DOHH2 (cell line): ENCODE measurements at regions not wholly inside any gene's neighbourhood (a gene's known extent, or its start where the extent isn't known, plus 50 kb on each side); places are given as distances from the start of the nearest gene placed in this dataset.

Source experiments
- H3F3A ChIP-seq: fragments of 200-600 bp; sonication (generic), shearing (Covaris generic); 2 replicates; pipeline ENCODE4 v1.6.0; 2016; ENCODE audit warnings: antibody characterized with exemption, mild to moderate bottlenecking; ENCODE audit not compliant: control insufficient read depth, insufficient read depth
- H3K27ac ChIP-seq: fragments of 200-600 bp; sonication (generic); 2 replicates; pipeline ENCODE4 v1.5.1; 2014; ENCODE audit warnings: low read depth, mild to moderate bottlenecking, low read length, moderate library complexity
- H3K27me3 ChIP-seq: fragments of 200-600 bp; sonication (generic); 2 replicates; pipeline ENCODE4 v1.6.1; 2014; ENCODE audit warnings: mild to moderate bottlenecking, low read length, mixed read lengths; ENCODE audit not compliant: control insufficient read depth
- H3K36me3 ChIP-seq: fragments of 200-600 bp; sonication (generic); 2 replicates; pipeline ENCODE4 v1.6.1; 2014; ENCODE audit warnings: mild to moderate bottlenecking, low read length, moderate library complexity, mixed read lengths; ENCODE audit not compliant: control insufficient read depth
- H3K4me1 ChIP-seq: fragments of 200-600 bp; sonication (generic); 2 replicates; pipeline ENCODE4 v1.6.1; 2014; ENCODE audit warnings: mild to moderate bottlenecking, low read length, mixed read lengths; ENCODE audit not compliant: control insufficient read depth
- H3K4me2 ChIP-seq: fragments of 200-600 bp; sonication (generic); 2 replicates; pipeline ENCODE4 v1.6.0; 2014; ENCODE audit warnings: mild to moderate bottlenecking, low read length, moderate library complexity
- H3K4me3 ChIP-seq: fragments of 200-600 bp; sonication (generic); 2 replicates; pipeline ENCODE4 v1.5.1; 2014; ENCODE audit warnings: mild to moderate bottlenecking, low read length, mixed read lengths
- H3K79me2 ChIP-seq: fragments of 200-600 bp; sonication (generic); 2 replicates; pipeline ENCODE4 v1.6.1; 2014; ENCODE audit warnings: mild to moderate bottlenecking, low read length, mixed read lengths; ENCODE audit not compliant: control insufficient read depth
- H3K9me2 ChIP-seq: fragments of 200-600 bp; sonication (generic); replicated peaks from 2 replicates; pipeline ENCODE4 v1.6.1; 2014; ENCODE audit warnings: mild to moderate bottlenecking, low read length, mixed read lengths; ENCODE audit not compliant: control insufficient read depth
- H3K9me3 ChIP-seq: fragments of 200-600 bp; sonication (generic); 2 replicates; pipeline ENCODE4 v1.6.1; 2014; ENCODE audit warnings: antibody characterized with exemption, low read length, mixed read lengths; ENCODE audit not compliant: control insufficient read depth, insufficient read depth
- H4K20me1 ChIP-seq: fragments of 200-600 bp; sonication (generic); 2 replicates; pipeline ENCODE4 v1.6.0; 2014; ENCODE audit warnings: low read depth, mild to moderate bottlenecking, antibody characterized with exemption, low read length, moderate library complexity; ENCODE audit not compliant: control insufficient read depth, insufficient read depth
- CTCF ChIP-seq: fragments of 200-600 bp; sonication (generic); IDR thresholded peaks from one replicate; pipeline ENCODE4 v1.5.1; 2014; ENCODE audit warnings: antibody characterized with exemption, mild to moderate bottlenecking, low read depth, low read length; ENCODE audit not compliant: poor library complexity, severe bottlenecking
- EZH2phosphoT487 ChIP-seq: fragments of 200-600 bp; sonication (generic); IDR thresholded peaks from 2 replicates; pipeline ENCODE4 v1.6.1; 2017; ENCODE audit warnings: borderline replicate concordance, mild to moderate bottlenecking, antibody characterized with exemption, low read length, moderate library complexity, mixed read lengths

- Histone ChIP-seq H3K27me3 (peaks cover 13% of the 10 kb centered on the region; the same call in 1 of the 2 replicates), H3K4me1 (no peaks in the 10 kb centered on the region), H4K20me1 (no peaks in the 10 kb centered on the region), H3K36me3 (no peaks in the 10 kb centered on the region), H3K4me2 (no peak overlapping the region), H3K79me2 (no peaks in the 10 kb centered on the region), H3K4me3 (no peak overlapping the region), H3K9me2 (no peaks in the 10 kb centered on the region), H3F3A (no peaks in the 10 kb centered on the region), H3K9me3 (no peaks in the 10 kb centered on the region), H3K27ac (no peak overlapping the region)
- TF ChIP-seq EZH2phosphoT487 (no peak), CTCF (no peak)
Observed at GRCh38 chr17:34750004-34750403, 170.6 kb downstream of the TMEM132E start.

GRCh38 chr17:34741967-34742366, 162.6 kb downstream of the TMEM132E start:
- Histone ChIP-seq H3K27ac (no peak overlapping the region), H3K9me3 (no peaks in the 10 kb centered on the region), H3F3A (no peaks in the 10 kb centered on the region), H3K79me2 (no peaks in the 10 kb centered on the region), H3K4me3 (no peak overlapping the region), H3K4me2 (no peak overlapping the region), H3K9me2 (no peaks in the 10 kb centered on the region), H3K4me1 (no peaks in the 10 kb centered on the region), H3K27me3 (0 out of 2 replicates have a peak, but pooled peaks cover 6% of the 10 kb centered on the region), H3K36me3 (no peaks in the 10 kb centered on the region), H4K20me1 (no peaks in the 10 kb centered on the region)
- TF ChIP-seq CTCF = no peak

- no peaks in the 10 kb centered on the region for H3K36me3 ChIP-seq
- H3K9me2 ChIP-seq = no peaks in the 10 kb centered on the region
- H3K4me1 ChIP-seq = no peaks in the 10 kb centered on the region
- H3K27me3 ChIP-seq = peaks cover 5% of the 10 kb centered on the region; the same call in 1 of the 2 replicates
- no peak overlapping the region for H3K27ac ChIP-seq
- H3K79me2 ChIP-seq = no peaks in the 10 kb centered on the region
- TF ChIP-seq EZH2phosphoT487 (no peak), CTCF (no peak)
- no peak overlapping the region for H3K4me3 ChIP-seq
- H3K9me3 ChIP-seq = no peaks in the 10 kb centered on the region
- H3F3A ChIP-seq = no peaks in the 10 kb centered on the region
- H4K20me1 ChIP-seq = no peaks in the 10 kb centered on the region
- no peak overlapping the region for H3K4me2 ChIP-seq
Observed at GRCh38 chr17:34740565-34741520, 161.5 kb downstream of the TMEM132E start.
